HG02973 (cell line): ENCODE measurements at regions not wholly inside any gene's neighbourhood (a gene's known extent, or its start where the extent isn't known, plus 50 kb on each side); places are given as distances from the start of the nearest gene placed in this dataset.

Source experiments
- ATAC-seq: cut with Tn5 transposase; IDR thresholded peaks from one replicate; pipeline ENCODE4 v1.9.1; 2021; ENCODE audit warnings: moderate library complexity; ENCODE audit not compliant: unreplicated experiment

DNA sequence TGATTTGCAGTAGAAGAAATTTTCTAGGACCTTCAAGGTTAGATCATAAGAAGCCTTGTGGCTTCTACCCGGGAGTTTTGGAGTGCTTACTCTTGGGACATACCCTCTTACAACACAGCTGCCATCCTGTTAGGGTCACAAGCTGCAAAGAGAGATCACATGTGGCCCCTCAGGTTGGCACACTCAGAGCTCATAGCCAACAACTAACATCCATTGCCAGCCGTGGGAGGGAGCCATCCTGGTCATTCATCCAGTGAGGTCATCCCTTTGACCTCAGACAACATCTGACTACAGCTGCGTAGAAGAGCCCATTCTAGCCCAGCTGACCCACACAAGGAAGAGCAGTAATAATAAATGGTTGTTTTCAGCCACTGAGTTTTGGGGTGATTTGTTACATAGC, 76.9 kb upstream of the NABP1 start:
- no peak for ATAC-seq

DNA sequence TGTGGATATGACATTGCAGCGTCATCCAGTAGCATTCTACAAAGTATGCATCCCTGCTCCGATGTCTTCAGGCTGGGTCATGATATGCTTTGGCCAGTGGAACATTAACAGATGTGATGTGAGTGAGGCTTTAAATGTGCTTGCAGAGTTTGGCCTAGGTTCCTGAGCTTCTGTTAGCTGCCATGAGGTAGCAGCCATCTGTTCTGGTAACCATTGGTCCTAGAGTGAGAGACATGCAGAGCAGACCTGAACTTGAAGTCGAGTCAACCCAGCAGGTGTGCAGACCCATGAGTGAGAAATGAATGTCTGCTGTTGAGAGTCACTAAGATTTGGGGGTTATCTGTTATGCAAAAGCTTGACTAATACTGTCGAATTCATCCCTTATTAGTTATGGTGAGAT, 73.8 kb upstream of the NABP1 start:
- no peak for ATAC-seq

DNA sequence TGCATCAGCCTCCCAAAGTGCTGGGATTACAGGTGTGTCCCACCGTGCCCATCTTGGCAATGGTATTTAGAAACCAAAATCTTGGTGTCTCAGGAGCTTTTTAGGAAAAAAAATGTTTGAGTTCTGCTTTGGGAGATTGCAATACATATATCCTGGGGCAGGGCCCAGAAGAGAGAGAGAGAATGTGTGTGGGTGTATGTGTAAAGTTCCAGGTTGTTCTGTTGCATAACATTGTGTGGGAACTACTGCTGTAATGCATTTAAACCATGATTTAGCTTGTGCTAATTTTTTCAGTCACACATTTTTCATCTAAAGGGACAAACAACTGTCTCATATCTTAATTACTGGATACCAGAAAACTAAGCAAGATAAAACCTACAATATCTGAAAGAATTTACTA, 70.8 kb upstream of the NABP1 start:
- no peak for ATAC-seq

DNA sequence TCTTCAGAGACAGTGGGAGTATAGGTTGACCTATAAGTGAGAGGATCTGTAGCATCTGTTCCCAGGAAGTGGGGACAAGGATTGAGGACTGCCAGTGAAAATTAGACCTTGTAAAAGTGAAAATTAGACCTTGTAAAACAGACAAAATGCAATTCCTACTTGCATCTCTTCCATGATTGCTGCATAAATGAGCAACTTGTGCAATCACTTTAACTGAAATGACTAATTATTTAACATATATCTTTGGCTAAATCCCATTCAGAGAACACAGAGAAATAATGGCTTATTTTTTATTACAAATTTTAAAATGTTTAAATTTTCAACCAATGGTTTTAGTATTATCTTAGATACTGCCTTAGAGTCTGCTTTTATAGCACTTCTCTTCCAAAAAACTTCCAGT, 67.2 kb upstream of the NABP1 start:
- ATAC-seq: no peak

DNA sequence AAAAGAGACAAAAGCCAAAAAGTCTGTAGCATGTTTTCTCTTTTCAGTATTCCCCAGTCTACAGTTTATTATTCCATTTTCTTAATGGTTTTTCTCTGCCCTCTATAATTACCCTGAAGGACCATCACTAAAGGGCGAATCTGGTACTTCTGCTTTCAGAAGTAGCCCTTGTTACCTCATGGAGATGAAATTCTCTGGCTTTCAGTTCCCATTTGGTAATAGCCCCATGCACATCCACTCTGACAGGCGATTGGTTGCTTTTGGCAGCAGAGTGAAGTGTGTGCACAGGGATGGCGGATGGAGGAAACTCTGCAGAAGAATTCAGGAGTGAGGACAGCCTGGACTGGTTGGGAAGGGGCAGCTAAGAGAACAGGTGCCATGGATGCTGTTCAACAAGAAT, 66.3 kb upstream of the NABP1 start:
- peak; percentile 97 for ATAC-seq

DNA sequence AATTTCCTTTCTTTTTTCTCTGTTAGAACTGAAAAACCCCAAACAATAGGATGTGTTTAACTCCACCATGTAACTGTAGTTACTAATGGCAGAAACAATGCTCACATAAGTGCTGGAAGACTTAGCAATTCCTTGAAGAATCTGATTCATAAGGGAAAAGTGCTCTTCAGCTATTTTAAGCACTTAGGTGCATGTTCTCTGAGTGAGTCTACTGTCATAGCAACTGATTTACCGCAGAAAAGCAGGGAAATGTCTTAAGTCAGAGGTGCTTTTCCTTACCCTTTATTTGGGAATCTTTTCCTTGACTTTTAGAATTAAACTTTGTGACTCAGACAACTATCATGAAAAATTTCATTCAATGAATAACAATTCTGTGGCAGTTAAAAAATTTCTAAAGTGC, 65.4 kb upstream of the NABP1 start:
- no peak for ATAC-seq

DNA sequence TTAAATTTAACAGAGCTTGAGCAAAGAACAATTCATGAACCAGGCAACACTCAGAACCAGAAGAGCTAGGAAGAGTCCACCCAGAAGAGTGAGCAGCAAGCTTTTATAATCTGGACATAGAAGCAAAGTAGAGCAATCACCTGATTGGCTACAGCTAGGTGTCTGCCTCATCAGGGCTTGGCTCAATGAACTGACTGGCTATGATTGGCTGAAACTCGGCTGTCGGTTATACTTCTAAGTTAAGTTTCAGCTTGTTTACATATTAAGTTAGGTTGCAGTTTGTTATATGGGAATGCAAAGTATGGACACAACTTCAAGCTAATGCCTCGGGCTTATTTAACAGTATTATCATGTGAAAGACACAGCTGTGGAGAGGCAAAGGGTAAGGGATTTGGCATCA, 63.2 kb upstream of the NABP1 start:
- no peak for ATAC-seq

DNA sequence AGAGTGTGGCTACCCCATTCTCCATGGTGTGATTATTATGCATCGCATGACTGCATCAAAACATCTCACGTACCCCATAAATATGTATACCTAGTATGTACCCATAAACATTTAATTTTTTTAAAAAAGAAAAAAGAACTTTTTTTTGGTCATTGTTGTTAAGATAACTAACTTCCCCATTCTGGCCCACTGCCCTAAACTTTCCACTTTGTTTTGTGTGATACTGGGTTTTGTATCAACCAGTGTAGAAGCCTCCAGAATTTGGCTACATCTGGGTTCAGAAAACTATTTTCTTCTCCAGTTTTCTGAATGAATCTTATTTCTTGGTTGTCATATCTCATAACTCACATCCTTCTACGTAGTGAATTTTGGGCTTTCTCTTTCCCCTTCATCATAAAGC, 62.3 kb upstream of the NABP1 start:
- ATAC-seq: no peak

DNA sequence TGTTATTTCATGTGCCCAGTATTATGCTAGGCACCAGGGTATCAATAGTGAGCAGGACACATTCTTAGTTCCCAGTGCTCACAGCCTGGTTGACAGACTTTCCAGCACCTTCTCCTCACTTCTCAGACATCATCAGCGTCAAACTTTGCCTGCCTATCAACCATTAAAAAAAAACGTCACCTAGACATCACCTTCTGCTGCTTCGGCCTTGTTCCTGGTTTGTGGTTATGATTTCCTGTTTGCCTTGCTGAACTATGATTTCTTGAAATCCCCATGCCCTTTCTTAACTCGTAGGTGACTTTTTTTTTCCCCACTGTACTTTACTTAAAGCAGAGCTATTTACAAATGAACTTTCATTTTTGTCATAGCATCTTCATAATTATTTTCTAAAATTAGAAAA, 60.4 kb upstream of the NABP1 start:
- peak; percentile 86 for ATAC-seq

DNA sequence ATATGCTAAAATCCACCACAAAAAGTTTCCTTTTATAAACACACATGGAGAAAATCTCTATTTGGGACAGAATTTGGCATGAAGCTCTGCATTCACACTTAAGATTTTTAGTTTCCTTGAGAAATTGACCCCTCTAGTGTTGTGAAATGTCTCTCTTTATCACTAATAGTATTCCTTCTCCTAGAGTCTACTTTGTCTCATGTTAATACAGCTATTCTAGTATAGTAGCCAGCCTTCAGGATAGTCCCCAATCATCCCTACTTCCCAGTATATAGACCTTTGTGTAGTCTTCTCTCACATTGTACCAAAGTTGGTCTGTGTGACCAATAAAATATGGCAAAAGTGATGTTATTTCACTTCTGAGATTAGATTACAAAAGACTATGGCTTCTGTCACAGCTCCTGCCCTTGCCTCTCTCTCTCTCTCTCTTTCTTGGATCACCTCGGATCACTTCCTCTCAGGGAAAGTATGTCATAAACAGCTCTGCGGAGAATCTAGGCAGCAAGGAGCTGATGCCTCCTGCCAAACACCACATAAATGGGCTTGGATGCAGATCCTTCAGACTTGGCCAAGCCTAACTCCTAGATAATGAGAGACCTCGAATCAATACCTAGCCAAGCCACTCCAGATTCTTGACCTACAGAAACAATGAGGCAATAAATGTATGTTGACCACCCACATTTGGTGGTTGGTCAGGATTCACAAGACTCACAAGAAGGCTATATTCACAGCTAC, 59.7 kb upstream of the NABP1 start:
- peak; percentile 8 for ATAC-seq

DNA sequence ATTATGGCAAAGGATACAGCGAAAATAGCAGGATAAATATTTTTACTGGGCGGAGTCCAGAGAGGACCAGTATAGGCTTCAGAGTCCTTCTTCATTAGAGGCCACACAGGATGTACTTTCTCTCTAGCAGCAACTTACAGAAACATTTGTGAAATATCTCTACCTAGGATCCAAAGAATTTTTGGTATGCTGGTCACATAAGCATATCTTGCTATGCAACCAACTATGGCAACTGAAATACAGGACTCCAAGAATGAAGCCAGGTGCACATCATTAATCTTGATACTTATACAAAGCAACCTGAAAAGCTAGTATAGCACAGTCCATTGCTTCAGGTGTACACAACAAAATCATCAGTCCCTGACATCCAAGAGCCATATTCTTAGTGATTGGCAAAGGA, 59.1 kb upstream of the NABP1 start:
- no peak for ATAC-seq

DNA sequence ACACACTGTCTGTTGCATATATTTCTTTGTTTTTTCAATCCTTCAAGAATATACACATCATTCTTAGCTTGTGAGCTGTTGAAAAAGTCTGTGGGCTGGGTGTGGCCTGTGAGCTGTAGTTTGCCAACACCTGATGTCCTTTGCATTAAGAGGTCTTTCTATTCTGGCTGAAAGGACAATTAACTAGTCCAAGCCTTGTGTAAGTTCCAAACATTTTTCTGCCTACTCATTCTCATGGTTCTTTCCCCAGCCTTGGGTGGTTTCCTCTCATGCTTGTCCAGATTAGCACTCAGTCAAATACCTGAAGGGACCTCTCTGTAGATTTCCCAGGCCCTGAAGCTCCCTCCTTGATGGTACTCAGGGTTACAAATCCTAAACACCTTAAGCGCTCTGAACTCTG, 57.8 kb upstream of the NABP1 start:
- ATAC-seq: no peak

DNA sequence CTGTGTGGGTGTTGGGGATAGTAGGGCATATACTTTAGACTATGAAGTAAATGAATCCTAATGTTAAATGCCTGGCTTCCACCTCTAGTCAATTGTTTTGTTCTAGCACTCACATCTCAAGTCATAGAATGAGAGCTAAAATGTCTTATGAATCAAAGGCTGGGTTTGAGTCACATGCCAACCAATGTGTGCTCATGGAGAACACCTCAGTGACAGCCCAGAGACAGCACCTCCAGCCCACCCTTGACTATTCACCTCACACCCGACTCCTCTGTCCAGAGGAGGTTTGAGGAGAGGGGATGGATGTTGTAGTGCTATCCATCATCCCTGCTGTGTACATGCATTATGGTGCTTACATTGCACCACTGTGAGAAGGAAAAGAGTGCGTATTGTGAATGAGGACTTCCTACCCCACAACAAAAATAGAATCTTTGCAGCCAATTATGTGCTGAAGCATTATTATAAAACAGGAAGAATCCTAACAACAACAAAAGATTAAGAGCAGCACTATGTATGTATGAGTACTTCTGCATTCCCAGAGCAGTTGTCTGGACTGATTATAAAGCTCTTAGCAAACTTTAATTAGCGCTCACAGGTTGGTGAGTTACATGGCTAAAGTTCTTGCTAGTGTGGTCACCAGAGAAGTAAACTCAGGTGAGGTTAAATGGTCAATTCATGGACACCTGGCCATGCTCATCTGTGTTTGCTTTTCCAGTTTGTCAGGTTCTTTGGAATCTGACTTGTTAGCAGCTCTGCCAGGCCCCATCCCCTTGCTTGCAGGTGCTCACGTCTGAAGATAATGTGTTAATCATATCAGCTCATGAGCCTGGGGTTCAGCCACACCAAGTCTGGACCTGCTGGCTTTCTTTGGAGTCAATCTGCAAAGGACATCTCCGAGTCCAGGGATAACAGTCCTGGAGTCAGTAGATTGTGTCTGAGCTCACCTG, 55.3 kb upstream of the NABP1 start:
- ATAC-seq: no peak

DNA sequence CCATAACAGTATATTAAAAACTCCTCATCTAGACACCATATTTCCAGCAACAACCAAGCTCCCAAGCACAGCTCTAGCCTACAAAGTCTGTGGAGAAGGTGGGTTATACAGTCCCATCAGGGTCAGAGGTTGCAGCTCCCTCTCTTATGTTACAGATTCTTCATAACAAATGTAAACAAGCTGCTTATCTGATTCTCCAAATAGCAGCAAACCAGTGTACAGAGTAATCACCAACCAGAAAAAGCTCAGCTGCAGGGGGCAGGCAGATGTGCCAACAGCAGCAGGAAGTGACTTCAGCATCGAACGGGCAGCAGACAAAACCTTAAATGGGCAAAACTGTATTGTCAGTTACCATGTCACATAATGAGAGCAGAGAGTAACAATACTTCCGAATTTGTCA, 52.9 kb upstream of the NABP1 start:
- peak; percentile 47 for ATAC-seq

DNA sequence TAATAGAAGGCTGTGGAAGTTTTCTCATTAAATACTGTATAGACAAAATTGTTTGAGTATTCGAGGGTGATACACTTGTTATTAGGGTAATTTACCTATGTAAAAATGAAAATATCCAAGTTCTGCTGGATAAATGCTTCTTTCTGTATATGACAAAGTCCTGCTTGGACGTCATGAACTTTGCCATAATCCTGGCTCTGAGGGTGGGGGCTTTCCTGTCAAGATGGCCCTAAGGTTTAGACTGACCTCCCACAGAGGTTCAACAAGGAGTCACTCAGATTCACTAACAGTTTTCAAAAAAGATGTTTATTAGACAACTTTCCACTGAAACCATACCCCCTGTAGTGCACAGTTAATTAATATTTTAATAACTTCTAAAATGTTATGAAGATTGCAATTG, 52.5 kb upstream of the NABP1 start:
- ATAC-seq: no peak

DNA sequence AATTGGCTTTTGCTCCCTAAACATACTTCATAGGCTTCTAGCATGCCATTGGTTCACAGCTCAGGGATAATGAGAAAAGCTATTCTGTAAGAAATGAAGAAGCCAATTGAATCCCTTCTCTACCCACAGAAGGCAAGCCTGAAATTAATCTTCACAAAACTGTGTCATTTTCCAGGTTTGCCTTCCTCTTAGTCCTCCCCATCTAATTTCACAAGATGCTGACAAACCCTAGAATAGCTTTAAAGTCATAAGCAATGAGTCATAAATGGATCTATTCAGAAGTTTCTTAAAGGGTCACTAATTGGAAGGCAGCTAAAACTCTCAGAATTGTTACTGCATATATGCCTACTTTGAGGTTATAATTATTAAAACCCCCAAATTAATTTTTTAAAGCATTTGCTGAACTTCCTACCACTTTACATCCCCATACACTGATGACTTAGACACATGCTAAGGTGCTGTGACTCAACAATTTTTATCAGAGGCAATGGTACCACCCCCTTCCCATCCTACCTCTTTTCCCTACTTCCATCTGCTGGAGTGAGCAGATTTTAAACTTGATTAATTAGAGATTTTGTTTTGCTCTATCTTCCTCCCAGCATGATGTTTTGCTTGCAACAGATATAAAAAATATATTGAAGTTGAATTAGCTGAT, 51.3 kb upstream of the NABP1 start:
- ATAC-seq: no peak

DNA sequence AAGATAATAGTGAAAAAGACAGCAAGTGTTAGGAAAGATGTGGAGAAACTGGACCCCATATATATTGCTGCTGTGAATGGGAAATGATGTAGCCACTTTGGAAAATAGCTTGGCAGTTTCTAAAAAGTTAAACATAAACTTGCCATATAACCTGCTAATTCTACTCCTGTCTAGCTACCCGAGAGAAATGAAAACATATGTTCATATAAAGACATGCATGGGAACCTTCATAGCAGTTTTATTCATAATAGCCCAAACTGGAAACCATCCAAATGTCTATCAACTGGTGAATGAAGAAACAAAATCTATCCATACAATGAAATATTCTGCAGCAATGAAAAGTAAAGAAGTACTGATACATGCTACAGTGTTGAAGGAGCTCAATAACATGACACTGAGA, 50.4 kb upstream of the NABP1 start:
- ATAC-seq: no peak
